Activated CD8-positive, alpha-beta memory T cell treated with anti-CD3 and anti-CD28 coated beads, Interleukin-2, amount 50 U/mL, for 48 hours (primary cell): ENCODE measurements at regions not wholly inside any gene's neighbourhood (a gene's known extent, or its start where the extent isn't known, plus 50 kb on each side); places are given as distances from the start of the nearest gene placed in this dataset.

Source experiments
- DNase-seq: peaks from one replicate; pipeline ENCODE4 v3.0.0-alpha.2; 2020

DNA sequence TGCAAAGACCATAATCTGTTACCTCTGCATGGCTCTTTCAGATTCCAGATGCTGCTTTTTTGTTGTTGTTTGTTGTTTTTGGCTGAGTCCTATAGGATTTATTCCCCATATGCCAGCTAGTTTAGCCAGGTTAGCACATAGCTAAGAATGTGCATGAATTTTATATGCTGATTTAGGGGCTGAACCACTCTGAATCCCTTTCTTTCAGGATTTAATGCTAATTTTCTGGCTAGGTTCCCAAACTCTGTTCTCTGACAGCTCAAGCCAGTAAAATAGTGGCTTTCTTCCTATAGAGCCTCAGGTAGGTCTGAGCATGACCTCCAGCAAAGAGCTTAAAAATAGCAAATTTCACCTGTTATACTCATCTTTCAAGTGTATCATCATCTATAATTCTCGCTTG lies 521.4 kb downstream of the CAAP1 start:
- no peak for DNase-seq

DNA sequence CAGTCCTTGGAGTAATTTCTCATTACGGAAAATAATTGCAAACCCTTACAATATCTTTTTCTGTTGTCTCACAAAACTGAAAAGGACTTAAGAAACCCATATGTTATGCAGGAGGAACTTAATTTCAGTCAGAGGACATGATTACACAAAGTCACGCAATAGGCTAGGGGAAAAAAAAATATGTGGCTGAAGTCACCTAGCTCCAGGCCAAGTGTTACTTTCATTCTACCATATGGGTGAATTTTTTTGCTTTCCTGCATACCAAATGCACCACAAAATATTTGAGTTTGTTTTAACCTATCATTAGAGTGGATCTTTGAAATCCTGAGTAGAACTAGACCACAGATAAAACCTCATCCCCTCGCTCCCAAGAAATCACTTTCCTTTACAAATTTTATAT lies 523.5 kb downstream of the CAAP1 start:
- no peak for DNase-seq

GRCh38 chr9:26368241-26368640 lies 524.4 kb downstream of the CAAP1 start:
- DNase-seq, result no peak

- no peak for DNase-seq
These were observed 531.6 kb downstream of the CAAP1 start for GRCh38 chr9:26361010-26361409.

DNA sequence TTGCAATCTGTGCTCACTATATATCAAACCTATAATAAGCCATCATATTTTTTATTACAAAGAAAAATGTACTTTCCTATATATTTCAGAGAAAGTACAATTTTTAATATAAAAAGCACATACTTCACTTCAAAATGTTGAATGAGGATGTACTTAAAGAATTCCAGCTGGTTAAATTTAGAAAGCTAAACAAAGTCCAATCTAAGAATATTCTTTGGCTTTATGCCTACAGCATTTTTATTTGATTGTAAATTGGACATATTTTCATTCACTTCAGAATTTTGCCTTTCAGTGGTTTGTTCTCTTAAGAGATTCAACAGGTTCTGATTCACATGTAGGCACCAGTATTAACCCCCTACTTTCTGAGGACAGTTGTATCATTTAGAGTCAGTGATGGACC lies 533.8 kb downstream of the CAAP1 start:
- no peak for DNase-seq

DNA sequence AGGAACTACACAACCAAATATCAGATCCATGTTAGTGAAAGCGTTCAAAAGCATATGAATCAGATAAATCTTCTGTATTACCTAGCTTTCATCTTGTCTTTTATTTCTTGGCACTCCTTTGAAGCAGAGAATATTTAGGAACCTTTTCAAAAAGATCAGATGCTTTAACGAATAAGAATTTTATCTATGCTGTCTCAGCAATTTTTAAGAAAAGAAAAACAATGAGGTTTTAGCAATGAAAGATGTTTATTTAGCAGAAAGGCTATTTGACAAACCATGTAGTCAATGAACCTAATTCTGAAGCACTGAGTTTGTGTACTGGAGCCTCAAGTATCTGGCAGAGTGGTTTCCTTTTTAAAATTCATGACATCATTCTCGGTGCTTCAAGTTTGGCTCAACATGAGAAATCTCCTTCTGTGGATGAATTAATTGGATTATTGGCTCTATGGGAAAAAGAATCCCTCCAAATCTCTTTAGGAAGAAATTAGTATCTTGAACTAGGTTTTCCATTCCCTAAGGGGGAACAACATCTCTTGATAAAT lies 534.7 kb downstream of the CAAP1 start:
- DNase-seq, result no peak

GRCh38 chr9:26356491-26356890 lies 536.1 kb downstream of the CAAP1 start:
- no peak for DNase-seq

GRCh38 chr9:26346942-26347477 lies 545.6 kb downstream of the CAAP1 start:
- DNase-seq, result no peak

GRCh38 chr9:26341545-26341944 lies 551.1 kb downstream of the CAAP1 start:
- no peak for DNase-seq

- no peak for DNase-seq
These were observed 552.8 kb downstream of the CAAP1 start for GRCh38 chr9:26339796-26340195.

GRCh38 chr9:26335116-26335515 lies 557.5 kb downstream of the CAAP1 start:
- DNase-seq, result no peak

DNA sequence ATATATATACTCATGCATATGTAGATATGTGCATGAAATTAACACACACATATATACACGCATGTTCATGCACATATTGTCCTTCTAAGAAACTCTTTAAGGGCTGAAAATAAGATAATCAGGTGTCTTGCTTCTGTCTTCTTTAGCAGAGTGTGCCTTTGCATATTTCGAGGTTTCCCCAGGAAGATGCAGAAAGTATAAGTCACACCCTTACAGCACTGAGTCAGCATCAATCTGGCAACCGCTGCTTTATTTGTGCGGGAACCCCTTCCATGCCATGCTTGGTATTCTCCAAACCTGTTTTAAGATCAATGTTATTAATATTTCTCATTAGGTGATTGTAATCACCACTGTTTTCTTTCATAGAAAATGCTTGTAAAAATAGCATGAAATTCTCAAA lies 557.9 kb downstream of the CAAP1 start:
- DNase-seq, result no peak

- no peak for DNase-seq
These were observed 561.4 kb downstream of the CAAP1 start for GRCh38 chr9:26331223-26331622.

DNA sequence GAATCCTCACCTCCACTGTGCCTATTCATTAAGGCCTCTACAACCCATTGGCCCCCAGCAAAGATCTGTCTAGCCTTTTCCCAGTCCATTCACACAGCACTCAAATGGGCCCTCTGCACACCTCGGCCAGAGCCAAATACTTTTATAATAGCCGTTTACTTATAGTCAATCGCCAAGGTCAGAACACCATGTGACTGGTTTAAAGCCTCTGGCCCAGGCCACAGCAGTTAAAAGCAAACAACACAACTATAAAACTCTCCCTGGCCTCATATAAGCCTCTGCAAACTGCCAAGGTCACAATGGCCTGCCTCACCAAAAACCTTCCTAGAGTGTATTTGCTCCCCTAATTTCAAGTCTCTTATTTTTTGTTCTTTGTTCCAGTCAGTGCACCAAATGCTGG lies 562.6 kb downstream of the CAAP1 start:
- no peak for DNase-seq

- DNase-seq, result no peak
These were observed 566.0 kb downstream of the CAAP1 start for GRCh38 chr9:26326563-26326962.

DNA sequence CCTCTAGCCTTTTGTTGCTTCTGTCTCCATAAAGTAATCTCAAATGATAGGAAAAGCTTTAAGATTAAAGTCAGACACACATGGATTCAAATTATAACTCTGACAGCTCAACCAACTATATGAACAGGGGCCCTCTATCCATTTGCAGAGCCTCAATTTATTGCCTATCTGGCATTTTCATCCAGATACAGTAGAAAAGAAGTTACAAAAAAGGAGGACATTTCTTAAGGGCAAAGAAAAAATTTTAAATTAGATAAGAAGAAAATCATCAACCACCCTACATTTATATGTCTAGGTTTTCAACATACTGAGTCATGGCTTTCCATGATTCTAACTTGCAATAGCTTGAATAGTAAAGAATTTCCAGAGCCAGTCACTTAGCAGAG lies 567.2 kb downstream of the CAAP1 start:
- DNase-seq, result no peak

- no peak for DNase-seq
These were observed 567.7 kb downstream of the CAAP1 start for GRCh38 chr9:26324786-26325443.

DNA sequence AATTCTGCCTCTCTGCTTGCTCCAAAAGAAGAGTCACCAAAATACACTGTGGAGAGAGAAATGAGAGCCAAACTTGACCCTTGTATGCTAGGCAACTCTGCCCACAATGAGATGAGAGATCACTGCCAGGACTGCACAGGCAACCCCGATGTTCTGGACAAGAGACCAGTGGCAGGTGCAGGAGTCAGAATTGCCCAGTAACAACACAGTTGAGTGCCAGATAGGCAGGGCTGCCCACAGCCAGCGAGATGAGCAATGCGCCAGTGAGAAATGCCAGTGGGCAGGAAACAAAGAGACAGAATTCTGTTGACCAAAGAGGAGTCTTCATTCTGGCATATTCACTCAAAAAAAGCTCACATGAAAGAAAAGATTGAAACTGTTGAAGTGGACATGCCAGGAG lies 570.7 kb downstream of the CAAP1 start:
- DNase-seq, result no peak

DNA sequence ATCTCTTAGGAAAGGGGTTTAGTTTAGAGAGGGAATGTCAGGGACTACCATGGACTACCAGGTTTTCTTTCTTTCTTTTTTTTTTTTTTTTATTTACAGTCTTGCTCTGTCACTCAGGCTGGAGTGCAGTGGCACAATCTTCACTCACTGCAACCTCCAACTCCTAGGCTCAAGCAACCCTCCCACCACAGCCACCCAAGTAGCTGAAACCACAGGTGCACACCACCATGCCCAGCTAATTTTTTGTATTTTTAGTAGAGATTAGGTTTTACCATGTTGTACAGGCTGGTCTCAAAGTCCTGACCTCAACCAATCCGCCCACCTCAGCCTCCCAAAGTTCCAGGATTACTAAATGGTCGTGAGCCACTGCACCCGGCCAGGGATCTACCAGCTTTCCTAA lies 572.7 kb downstream of the CAAP1 start:
- no peak for DNase-seq

DNA sequence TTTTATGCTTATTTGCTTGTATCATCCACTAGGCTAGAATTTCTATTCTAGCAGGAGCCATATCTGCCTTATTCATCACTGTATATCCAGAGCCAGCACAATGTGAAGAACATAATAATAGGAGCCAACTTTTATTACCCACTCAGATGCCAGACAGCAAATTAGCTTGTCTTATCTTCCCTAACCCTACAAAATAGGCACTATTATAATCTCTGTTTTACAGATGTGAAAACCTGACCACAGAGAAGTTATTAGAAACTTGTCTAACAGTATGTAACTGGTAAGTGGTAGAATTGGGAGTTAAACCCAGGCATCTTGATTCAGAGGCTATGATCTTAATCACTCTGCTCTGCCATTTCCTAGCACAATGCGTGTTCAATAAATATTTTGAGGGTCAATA lies 579.5 kb downstream of the CAAP1 start:
- DNase-seq, result no peak

DNA sequence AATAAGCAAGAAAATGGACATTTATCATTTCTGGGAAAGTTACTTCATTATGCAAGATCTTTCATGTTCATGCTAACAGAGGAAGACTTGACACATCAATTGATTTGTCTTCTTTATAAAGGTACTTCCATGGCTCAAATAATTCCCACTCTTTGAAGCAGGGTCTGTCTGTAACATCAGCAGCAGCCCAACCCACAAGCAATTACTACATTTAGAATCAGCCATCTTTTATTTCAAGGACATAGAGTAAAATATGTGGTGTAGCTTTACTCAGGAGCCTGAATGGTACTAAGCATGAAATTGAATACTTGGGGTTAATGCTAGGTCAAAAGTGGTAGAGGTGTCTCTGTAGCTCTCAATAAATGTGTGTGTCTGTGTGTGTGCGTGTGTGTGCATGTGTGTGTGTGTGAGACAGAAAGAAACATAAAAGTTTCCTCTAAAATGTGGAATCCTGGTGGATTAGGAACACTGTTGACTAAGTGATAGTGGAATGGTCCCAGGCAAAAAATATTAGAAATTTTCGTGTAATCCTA lies 581.1 kb downstream of the CAAP1 start:
- DNase-seq, result no peak

DNA sequence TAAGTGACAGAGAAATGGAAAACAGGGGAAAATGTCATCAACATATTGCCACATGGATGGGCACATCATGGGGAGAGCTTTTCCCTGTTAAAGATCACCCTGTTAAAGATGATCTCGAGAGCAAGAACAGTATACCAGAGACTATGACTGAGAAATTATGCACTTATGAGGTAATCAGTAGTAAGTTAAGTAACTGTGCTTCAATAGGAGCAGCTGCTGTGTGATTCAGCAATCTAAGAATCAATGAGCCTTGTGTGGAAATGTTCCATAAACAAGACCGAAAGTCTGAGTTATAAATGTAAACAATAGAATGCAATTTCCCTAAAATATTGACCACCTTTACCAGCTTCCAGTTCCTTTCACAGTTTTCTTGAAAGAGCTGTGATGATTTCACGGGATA lies 582.3 kb downstream of the CAAP1 start:
- no peak for DNase-seq

GRCh38 chr9:26308328-26308727 lies 584.3 kb downstream of the CAAP1 start:
- DNase-seq, result no peak

DNA sequence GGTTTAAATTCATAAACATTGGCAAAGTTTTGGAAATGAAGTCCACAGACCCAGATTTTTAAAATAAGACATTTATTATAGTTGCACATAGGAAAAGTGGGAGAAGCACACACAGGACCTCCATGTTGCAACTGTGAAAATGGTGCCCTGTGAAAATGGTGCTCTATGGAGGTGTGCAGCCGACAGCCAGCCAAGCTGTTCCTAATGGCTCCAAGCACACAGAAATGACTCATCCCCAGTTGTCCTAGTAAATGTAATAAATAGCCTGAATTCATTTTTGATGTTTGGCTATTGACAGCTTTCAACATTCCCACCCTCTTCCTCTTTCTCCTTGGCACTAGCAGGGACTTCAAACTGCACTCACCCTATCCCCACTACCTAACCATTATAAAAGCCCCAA lies 590.9 kb downstream of the CAAP1 start:
- no peak for DNase-seq

- DNase-seq, result no peak
These were observed 591.6 kb downstream of the CAAP1 start for GRCh38 chr9:26301046-26301445.
